ENCODE measurements at regions not wholly inside any gene's neighbourhood (a gene's known extent, or its start where the extent isn't known, plus 50 kb on each side); places are given as distances from the start of the nearest gene placed in this dataset.

GRCh38 chr9:7316967-7317366, 482.6 kb downstream of the DMAC1 start:
- no peak for FAIRE-seq
- Histone ChIP-seq H4K91ac (replicated peaks; ENCODE audit: insufficient read length, low read length) (no peak overlapping the region), H2AFZ (ENCODE audit: low read length) (peak overlapping the region; percentile 73), H3K18ac (ENCODE audit: extremely low read depth, low read length) (no peak overlapping the region), H4K5ac (ENCODE audit: insufficient read length, low read depth, low read length) (no peak overlapping the region), H2BK5ac (ENCODE audit: low read depth, low read length) (no peak overlapping the region), H3K23ac (ENCODE audit: insufficient read length) (no peak overlapping the region), H3K4me1 (replicated peaks in 1 of 4; ENCODE audit: control insufficient read depth in 3 of 4, insufficient read depth in 4 of 4, low read length in 3 of 4) (peaks cover 0 to 5% (median 0%) of the 10 kb centered on the region in 4 experiments; a peak in 3 of 7 replicates), H4K20me1 (replicated peaks in 1 of 2; ENCODE audit: control insufficient read depth in 1 of 2, insufficient read depth in 2 of 2, low read length in 2 of 2) (no peaks in the 10 kb centered on the region), H3K79me2 (ENCODE audit: control insufficient read depth in 1 of 2, insufficient read depth in 2 of 2, low read length in 2 of 2) (no peaks in the 10 kb centered on the region), H3K4ac (replicated peaks; ENCODE audit: insufficient read length, low read depth, low read length) (no peak overlapping the region), H2BK12ac (ENCODE audit: low read depth, low read length) (no peak overlapping the region), H2AK5ac (ENCODE audit: low read depth, low read length) (no peak overlapping the region), H3K56ac (replicated peaks; ENCODE audit: insufficient read length, low read depth, low read length) (no peak overlapping the region), H3K27ac (ENCODE audit: low read depth, low read length) (no peak overlapping the region), H3K79me1 (ENCODE audit: low read depth, low read length) (no peaks in the 10 kb centered on the region), H3K14ac (ENCODE audit: insufficient read length) (no peak overlapping the region), H4K8ac (ENCODE audit: extremely low read depth, insufficient read depth, low read length) (no peak overlapping the region), H3K9ac (replicated peaks in 1 of 4; ENCODE audit: extremely low read depth in 1 of 4, low read depth in 3 of 4, low read length in 3 of 4) (no peak overlapping the region), H2BK20ac (ENCODE audit: low read length) (no peak overlapping the region), H3K36me3 (ENCODE audit: control insufficient read depth in 2 of 4, insufficient read depth in 4 of 4, low read length in 3 of 4) (no peaks in the 10 kb centered on the region), H3K4me3 (ENCODE audit: extremely low read depth in 1 of 4, insufficient read depth in 2 of 4, low read depth in 3 of 4, low read length in 4 of 4) (no peak overlapping the region), H3K4me2 (ENCODE audit: insufficient read depth in 1 of 2, low read depth in 2 of 2, low read length in 2 of 2) (no peak overlapping the region), H2BK15ac (ENCODE audit: low read length) (no peak overlapping the region), H2BK120ac (replicated peaks; ENCODE audit: low read depth, low read length) (no peak overlapping the region), H3K23me2 (ENCODE audit: low read depth, low read length) (no peaks in the 10 kb centered on the region), H3K27me3 (replicated peaks in 1 of 4; ENCODE audit: control insufficient read depth in 3 of 4, extremely low read depth in 1 of 4, insufficient read depth in 3 of 4, low read length in 3 of 4) (no peaks in the 10 kb centered on the region), H3K9me3 (ENCODE audit: insufficient read depth in 2 of 2, low read depth in 1 of 2, low read length in 1 of 2) (no peaks in the 10 kb centered on the region)
- WGBS, 2 experiments (ENCODE audit: extremely low coverage in 1 of 2, insufficient coverage in 1 of 2, insufficient read length in 1 of 2, insufficient replicate concordance in 2 of 2, low coverage in 1 of 2, low lambda C conversion rate in 2 of 2, missing lambda C conversion rate in 1 of 2): 80% methylated on average over 4 of the region's 4 CpGs; no CpG with 5 or more reads in 1 of the 2 experiments
- DNase-seq (ENCODE audit: low read depth in 1 of 2, low spot score in 2 of 2): no peak
- CTCF ChIA-PET (ENCODE audit: partially characterized antibody): interaction anchor here (2.8 kb wide), 1 partner anchor 83 kb away, joined by 12 read pairs; no protein-coding TSS in a partner anchor
- POLR2A ChIA-PET (ENCODE audit: partially characterized antibody): interaction anchor here (1.2 kb wide), 1 partner anchor 17 kb away, joined by 4 read pairs; no protein-coding TSS in a partner anchor
- no peak for TF ChIP-seq TAF1 (IDR thresholded peaks at IDR 0.05; ENCODE audit: low read depth, low read length)
- TF ChIP-seq SP2 (IDR thresholded peaks at IDR 0.05; ENCODE audit: low read length): no peak
- TF ChIP-seq, protein P1, sequence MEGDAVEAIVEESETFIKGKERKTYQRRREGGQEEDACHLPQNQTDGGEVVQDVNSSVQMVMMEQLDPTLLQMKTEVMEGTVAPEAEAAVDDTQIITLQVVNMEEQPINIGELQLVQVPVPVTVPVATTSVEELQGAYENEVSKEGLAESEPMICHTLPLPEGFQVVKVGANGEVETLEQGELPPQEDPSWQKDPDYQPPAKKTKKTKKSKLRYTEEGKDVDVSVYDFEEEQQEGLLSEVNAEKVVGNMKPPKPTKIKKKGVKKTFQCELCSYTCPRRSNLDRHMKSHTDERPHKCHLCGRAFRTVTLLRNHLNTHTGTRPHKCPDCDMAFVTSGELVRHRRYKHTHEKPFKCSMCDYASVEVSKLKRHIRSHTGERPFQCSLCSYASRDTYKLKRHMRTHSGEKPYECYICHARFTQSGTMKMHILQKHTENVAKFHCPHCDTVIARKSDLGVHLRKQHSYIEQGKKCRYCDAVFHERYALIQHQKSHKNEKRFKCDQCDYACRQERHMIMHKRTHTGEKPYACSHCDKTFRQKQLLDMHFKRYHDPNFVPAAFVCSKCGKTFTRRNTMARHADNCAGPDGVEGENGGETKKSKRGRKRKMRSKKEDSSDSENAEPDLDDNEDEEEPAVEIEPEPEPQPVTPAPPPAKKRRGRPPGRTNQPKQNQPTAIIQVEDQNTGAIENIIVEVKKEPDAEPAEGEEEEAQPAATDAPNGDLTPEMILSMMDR (IDR thresholded peaks at IDR 0.05; ENCODE audit: control extremely low read depth in 1 of 3, insufficient read depth in 1 of 3, low read depth in 1 of 3, low read length in 3 of 3): no peak
- TF ChIP-seq RAD21 (IDR thresholded peaks at IDR 0.05 in 1 of 2, conservative IDR thresholded peaks at IDR 0.05 in 1 of 2; ENCODE audit: low read depth in 2 of 2, low read length in 2 of 2): no peak
- TF ChIP-seq JUN (IDR thresholded peaks at IDR 0.05; ENCODE audit: low read depth, low read length): no peak
- TF ChIP-seq HDAC2 (IDR thresholded peaks at IDR 0.05; ENCODE audit: borderline replicate concordance in 1 of 2, low read depth in 2 of 2, low read length in 2 of 2): no peak
- no peak for TF ChIP-seq RBBP5 (IDR thresholded peaks at IDR 0.05; ENCODE audit: borderline replicate concordance, low read depth, low read length)
- no peak for TF ChIP-seq TBP (IDR thresholded peaks at IDR 0.05; ENCODE audit: low read depth, low read length)

Data from H1 (cell line).